ENCODE measurements at regions not wholly inside any gene's neighbourhood (a gene's known extent, or its start where the extent isn't known, plus 50 kb on each side); places are given as distances from the start of the nearest gene placed in this dataset.

- no peak overlapping the region for H2AK5ac ChIP-seq (ENCODE audit: low read depth, low read length)
- H3K79me2 ChIP-seq (ENCODE audit: control insufficient read depth in 1 of 2, insufficient read depth in 2 of 2, low read length in 2 of 2), result no peaks in the 10 kb centered on the region
- POLR2A ChIA-PET (ENCODE audit: partially characterized antibody), result no interaction called here
- no peak overlapping the region for H3K9ac ChIP-seq (replicated peaks in 1 of 4; ENCODE audit: extremely low read depth in 1 of 4, low read depth in 3 of 4, low read length in 3 of 4)
- H3K23me2 ChIP-seq (ENCODE audit: low read depth, low read length), result no peaks in the 10 kb centered on the region
- H3K56ac ChIP-seq (replicated peaks; ENCODE audit: insufficient read length, low read depth, low read length), result no peak overlapping the region
- DNase-seq (ENCODE audit: low read depth in 1 of 2, low spot score in 2 of 2) (no peak), FAIRE-seq (no peak)
- H3K4me3 ChIP-seq (ENCODE audit: extremely low read depth in 1 of 4, insufficient read depth in 2 of 4, low read depth in 3 of 4, low read length in 4 of 4), result no peak overlapping the region
- H2BK15ac ChIP-seq (ENCODE audit: low read length), result no peak overlapping the region
- no peak overlapping the region for H3K23ac ChIP-seq (ENCODE audit: insufficient read length)
- WGBS, 2 experiments (ENCODE audit: extremely low coverage in 1 of 2, insufficient coverage in 1 of 2, insufficient read length in 1 of 2, insufficient replicate concordance in 2 of 2, low coverage in 1 of 2, low lambda C conversion rate in 2 of 2, missing lambda C conversion rate in 1 of 2), result 84% methylated on average over 4 of the region's 4 CpGs; no CpG with 5 or more reads in 1 of the 2 experiments
- H3K27ac ChIP-seq (ENCODE audit: low read depth, low read length), result no peak overlapping the region
- no peak overlapping the region for H3K4ac ChIP-seq (replicated peaks; ENCODE audit: insufficient read length, low read depth, low read length)
- H2BK120ac ChIP-seq (replicated peaks; ENCODE audit: low read depth, low read length), result no peak overlapping the region
- no peak overlapping the region for H2BK5ac ChIP-seq (ENCODE audit: low read depth, low read length)
- H3K9me3 ChIP-seq (ENCODE audit: insufficient read depth in 2 of 2, low read depth in 1 of 2, low read length in 1 of 2), result no peaks in the 10 kb centered on the region
- H3K14ac ChIP-seq (ENCODE audit: insufficient read length), result no peak overlapping the region
- H2BK20ac ChIP-seq (ENCODE audit: low read length), result no peak overlapping the region
- no peak overlapping the region for H4K5ac ChIP-seq (ENCODE audit: insufficient read length, low read depth, low read length)
- H2AFZ ChIP-seq (ENCODE audit: low read length), result no peak overlapping the region
- H2BK12ac ChIP-seq (ENCODE audit: low read depth, low read length), result no peak overlapping the region
- H3K4me2 ChIP-seq (ENCODE audit: insufficient read depth in 1 of 2, low read depth in 2 of 2, low read length in 2 of 2), result no peak overlapping the region
- no peak overlapping the region for H4K91ac ChIP-seq (replicated peaks; ENCODE audit: insufficient read length, low read length)
- H3K79me1 ChIP-seq (ENCODE audit: low read depth, low read length), result no peaks in the 10 kb centered on the region
- H3K27me3 ChIP-seq (replicated peaks in 1 of 4; ENCODE audit: control insufficient read depth in 3 of 4, extremely low read depth in 1 of 4, insufficient read depth in 3 of 4, low read length in 3 of 4), result no peaks in the 10 kb centered on the region
- no peak overlapping the region for H4K8ac ChIP-seq (ENCODE audit: extremely low read depth, insufficient read depth, low read length)
- H3K36me3 ChIP-seq (ENCODE audit: control insufficient read depth in 2 of 4, insufficient read depth in 4 of 4, low read length in 3 of 4), result no peaks in the 10 kb centered on the region
- no peak overlapping the region for H3K18ac ChIP-seq (ENCODE audit: extremely low read depth, low read length)
- CTCF ChIA-PET (ENCODE audit: partially characterized antibody), result interaction anchor here (0.5 to 1.1 kb wide), 4 partner anchors 18 to 515 kb away, joined by 3 to 7 read pairs (median 4); no protein-coding TSS in a partner anchor
- H4K20me1 ChIP-seq (replicated peaks in 1 of 2; ENCODE audit: control insufficient read depth in 1 of 2, insufficient read depth in 2 of 2, low read length in 2 of 2), result no peaks in the 10 kb centered on the region
- peaks cover 0 to 7% (median 0%) of the 10 kb centered on the region in 4 experiments; a peak in 1 of 7 replicates for H3K4me1 ChIP-seq (replicated peaks in 1 of 4; ENCODE audit: control insufficient read depth in 3 of 4, insufficient read depth in 4 of 4, low read length in 3 of 4)
- TF ChIP-seq HDAC2 (IDR thresholded peaks at IDR 0.05; ENCODE audit: borderline replicate concordance in 1 of 2, low read depth in 2 of 2, low read length in 2 of 2) (no peak), BCL11A (IDR thresholded peaks at IDR 0.05; ENCODE audit: low read depth in 2 of 2, low read length in 2 of 2) (no peak), SIN3A (conservative IDR thresholded peaks at IDR 0.05 in 1 of 2, IDR thresholded peaks at IDR 0.05 in 1 of 2; ENCODE audit: low read depth in 1 of 2, low read length in 2 of 2) (no peak), BACH1 (IDR thresholded peaks at IDR 0.05; ENCODE audit: low read length) (no peak), EZH2 (IDR thresholded peaks at IDR 0.05; ENCODE audit: low read depth, low read length, severe bottlenecking) (no peak), RBBP5 (IDR thresholded peaks at IDR 0.05; ENCODE audit: borderline replicate concordance, low read depth, low read length) (no peak), CHD1 (IDR thresholded peaks at IDR 0.05; ENCODE audit: low read depth, low read length) (no peak), ASH2L (IDR thresholded peaks at IDR 0.05; ENCODE audit: low read length) (no peak), PHF8 (conservative IDR thresholded peaks at IDR 0.05; ENCODE audit: low read depth, low read length) (no peak), JUND (IDR thresholded peaks at IDR 0.05; ENCODE audit: low read length) (no peak)
- TF ChIP-seq, protein P1, sequence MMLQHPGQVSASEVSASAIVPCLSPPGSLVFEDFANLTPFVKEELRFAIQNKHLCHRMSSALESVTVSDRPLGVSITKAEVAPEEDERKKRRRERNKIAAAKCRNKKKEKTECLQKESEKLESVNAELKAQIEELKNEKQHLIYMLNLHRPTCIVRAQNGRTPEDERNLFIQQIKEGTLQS (IDR thresholded peaks at IDR 0.05; ENCODE audit: insufficient read depth, low read depth, low read length), result no peak
- TF ChIP-seq, protein P2, sequence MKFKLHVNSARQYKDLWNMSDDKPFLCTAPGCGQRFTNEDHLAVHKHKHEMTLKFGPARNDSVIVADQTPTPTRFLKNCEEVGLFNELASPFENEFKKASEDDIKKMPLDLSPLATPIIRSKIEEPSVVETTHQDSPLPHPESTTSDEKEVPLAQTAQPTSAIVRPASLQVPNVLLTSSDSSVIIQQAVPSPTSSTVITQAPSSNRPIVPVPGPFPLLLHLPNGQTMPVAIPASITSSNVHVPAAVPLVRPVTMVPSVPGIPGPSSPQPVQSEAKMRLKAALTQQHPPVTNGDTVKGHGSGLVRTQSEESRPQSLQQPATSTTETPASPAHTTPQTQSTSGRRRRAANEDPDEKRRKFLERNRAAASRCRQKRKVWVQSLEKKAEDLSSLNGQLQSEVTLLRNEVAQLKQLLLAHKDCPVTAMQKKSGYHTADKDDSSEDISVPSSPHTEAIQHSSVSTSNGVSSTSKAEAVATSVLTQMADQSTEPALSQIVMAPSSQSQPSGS (IDR thresholded peaks at IDR 0.05; ENCODE audit: low read length), result no peak
Measured at GRCh38 chr16:79283578-79283977, 317.0 kb downstream of the MAF start.

All from H1 (cell line).